ENCODE measurements at regions not wholly inside any gene's neighbourhood (a gene's known extent, or its start where the extent isn't known, plus 50 kb on each side); places are given as distances from the start of the nearest gene placed in this dataset.
A peak's percentile ranks its signal among the peaks of the same experiment; 100 is the strongest.
"Not testable (repeated sequence)": the region's sequence is repeated elsewhere in the genome, so short reads cannot be mapped to it uniquely, and the experiment has no call there.

DNA sequence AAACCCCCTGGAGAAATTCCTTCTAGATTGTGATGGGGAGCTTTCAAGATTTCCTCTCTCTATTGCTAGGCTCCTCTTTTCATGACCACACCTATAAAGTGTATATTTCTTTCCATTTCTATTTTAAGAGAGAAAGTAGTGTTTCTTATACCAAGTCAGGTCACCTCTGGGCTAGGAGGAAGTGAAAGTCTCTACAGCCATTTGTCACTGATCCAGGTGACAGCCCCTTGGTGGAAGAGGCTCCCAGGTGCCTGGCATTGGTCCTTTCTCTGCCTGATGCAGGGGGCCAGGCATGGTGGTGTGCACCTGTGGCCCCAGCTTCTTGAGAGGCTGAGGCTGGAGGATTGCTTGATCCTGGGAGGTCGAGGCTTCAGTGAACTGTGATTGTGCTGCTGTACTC, 64.7 kb downstream of the DHCR7 start:
- no peak for DNase-seq

DNA sequence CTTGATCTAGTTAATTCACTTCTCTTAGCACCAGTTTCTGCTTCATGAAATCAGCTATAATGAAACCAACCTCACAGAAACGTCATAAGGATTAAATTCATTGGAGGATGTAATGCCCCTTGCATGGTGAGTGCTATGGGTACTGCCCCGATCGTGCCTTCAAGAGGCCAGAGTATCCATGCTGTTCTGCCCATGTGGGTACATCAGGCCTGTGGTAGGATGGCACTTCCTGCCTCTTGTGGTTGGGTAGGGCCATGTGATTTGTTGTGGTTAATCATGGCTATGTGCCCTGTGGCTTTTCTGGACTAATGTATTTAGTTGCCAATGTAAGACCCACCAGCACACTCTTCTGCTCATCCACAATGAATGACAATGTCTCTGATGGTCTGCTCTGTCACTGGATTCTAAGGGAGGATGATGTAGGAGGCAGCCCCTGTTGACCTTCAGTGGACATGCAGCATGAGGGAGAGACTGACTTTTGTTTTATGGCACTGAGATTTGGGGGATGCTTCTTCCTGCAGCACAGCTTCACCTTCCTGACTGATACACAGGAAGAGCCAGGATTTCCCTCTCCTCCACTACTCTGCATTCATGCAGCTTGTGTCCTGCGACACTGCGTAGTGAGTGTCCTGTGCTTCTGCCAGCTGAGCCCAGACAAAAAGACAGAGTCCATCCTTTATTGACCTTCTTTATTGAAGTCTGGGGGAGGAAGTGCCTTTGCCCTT, 66.2 kb downstream of the DHCR7 start:
- DNase-seq, result no peak

DNA sequence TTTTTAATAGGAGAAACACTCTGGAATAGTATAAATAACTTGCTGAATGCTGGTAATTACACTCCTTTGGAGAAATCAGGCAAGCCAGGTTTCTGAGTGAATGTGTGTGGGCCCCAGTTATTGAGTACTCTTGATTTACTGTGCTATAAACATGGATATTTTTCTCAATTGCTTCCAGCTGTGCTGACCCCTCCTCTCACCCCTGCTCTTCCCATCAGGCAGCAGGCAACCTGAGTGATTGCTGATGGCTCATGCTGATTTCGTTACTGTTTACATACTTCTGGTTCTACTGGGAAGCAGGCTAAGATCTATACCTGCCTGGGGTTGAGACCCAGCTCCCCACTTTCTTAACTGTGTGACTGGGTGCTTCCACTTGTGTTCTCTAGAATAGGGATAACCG, 68.5 kb downstream of the DHCR7 start:
- DNase-seq, result no peak

DNA sequence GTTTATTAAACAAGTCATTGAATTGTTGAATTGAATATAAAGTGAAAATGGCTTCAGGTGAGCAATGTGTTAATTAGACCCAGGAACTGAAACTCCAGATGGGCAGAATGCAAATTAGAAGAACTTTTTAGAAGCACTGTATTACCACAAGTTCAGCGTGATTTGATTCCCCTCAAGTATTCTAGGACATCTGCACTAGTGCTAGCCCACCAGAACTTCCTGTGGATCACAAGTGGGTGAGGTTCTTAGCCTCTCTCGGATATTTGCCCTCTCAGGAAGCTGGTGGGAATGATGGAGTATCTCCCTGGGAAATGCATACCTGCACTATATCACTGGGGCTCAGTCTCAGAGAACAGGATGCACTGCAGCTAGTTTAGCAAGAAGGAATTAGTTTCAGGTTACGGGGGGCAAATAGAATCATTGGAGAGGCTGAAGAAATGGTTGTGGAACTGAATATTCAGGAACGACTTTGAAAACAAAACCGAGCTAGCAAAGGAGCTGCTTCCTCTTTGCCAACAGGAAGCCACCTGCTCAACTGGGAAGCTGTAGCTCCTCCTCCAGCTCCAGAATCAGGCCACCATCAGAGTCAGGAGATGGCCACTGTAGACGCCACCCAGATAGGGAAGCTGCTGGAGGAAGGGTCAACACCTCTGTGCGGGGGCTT, 74.3 kb downstream of the DHCR7 start:
- no peak for DNase-seq

DNA sequence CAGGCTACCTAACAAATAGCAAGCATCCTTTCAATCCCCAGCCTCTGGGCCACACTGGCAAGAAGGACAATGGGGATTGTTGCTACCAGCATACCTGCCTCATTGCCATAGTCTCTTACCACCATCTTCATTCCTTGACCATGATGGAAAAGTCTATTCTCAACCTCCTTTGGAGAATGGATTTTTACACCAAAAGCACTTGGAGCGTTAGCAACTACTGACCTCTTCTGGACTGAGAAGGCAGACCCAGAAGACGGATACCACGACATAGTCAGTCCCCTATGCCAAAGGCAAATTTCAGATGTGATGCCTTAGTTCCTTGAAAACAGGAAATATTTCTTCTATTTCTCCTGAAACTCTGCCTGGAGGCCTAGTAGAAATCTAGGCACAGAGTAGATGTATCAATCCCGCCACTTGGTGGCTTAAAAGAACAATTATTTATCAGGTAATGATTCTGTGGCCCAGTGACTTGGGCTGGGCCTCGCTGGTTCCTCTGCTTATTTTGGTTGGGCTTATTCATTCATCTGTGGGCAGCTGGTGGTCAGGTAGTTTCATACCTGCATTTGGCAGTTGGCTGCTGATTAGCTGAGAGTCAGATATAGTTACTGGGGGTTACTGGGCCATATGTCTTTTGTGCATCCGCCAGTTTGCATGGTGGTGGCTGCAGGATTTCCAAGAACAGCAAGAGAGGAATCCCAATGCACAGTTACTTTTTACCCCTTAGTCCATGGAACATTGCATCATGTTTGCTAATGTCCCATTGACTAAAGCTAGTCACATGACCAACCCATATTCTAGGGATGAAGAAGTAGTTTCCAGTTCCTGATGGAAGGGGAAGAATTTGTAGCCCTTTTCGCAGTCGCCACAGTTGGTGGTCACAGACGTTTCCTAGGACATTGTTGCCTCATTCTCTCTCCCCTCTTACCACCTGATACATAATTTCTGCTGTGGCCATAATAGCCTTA, 75.2 kb downstream of the DHCR7 start:
- no peak for DNase-seq

DNA sequence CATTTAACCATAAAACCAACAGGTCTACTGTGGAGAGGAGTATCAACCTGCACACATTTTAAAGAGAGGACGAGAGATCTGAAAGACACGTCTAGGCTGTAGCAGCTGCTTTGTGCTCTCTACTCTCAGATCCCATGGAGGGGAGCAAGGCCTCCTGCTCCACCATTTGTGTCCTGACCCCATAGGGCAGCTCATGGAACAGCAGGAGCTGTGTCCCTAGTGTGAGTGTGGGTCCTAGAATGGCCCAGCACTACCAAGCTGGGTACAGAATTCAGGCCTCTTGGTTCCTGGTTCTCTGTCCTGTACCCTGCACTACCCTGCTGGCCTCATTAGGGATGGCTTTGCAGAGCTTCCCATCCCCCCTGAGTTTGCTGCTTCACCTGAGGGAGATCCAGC, 76.5 kb downstream of the DHCR7 start:
- DNase-seq, result no peak

DNA sequence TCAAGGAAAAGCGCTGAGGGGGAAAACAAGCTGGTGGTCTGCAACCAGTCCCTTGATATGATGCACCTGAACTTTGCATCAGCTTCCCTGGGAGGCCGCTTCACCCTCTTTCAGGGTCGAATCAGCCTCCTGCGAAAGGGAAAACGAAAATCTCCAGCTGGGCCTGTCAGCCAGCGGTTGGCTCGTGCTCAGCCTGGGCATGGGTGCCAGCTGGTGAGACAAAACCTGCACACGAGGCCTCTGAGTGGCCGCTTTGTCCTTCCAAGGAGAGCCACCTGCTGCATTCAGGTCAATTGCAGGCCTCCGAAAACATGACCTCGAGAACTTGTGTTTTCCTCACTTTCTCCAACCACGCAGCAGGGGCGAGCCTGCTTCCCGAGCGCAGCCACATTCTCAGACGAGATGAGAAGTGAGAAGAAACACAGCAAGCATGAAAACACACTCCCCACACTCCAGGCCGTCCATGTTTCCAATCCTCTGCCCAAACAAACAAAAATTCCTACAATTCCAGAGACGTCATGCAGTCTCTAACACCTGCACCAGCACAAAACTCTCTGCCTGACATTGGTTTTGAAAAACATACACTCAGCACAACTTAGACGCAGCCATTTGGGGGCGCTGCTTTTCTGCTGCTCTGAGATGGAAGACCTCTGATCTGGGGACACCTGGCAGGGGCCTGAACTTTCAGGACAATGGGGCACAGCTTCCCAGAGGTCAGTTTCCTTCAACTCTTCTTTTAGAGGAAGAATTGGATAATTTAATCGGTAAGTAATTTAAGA, 77.1 kb downstream of the DHCR7 start:
- no peak for DNase-seq

DNA sequence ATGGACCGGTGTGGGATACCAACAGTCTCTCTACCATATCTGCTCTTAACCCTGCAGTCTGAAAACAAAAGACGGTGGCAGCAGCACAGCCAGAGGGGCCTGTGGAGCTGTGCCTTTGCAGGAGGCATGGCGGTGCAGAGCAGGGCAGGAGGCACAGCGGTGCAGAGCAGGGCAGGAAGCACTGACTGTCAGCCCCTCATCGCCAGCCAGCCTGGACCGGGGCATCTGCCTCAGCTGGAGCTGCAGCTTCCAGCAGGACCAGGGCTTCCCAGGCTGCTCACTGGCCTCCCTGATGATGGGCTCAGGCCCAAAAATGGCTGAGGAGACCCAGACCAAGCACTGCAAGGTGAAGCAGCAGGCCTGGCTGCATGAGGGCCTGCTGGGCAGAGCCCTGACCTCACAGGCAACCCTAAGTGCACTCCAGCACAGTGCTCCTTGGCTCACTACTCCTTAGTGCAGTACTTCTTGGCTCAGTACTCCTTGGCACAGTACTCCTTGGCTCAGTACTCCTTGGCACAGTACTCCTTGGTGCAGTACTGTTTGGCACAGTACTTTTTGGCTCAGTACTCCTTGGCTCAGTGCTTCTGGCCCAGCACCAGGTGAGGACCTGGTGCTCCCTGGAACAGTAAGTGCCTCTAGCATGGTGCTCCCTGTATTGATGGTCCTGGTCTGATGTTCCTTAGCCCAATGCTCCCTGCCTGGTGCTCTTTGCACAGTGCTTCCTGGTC, 78.0 kb downstream of the DHCR7 start:
- no peak for DNase-seq

DNA sequence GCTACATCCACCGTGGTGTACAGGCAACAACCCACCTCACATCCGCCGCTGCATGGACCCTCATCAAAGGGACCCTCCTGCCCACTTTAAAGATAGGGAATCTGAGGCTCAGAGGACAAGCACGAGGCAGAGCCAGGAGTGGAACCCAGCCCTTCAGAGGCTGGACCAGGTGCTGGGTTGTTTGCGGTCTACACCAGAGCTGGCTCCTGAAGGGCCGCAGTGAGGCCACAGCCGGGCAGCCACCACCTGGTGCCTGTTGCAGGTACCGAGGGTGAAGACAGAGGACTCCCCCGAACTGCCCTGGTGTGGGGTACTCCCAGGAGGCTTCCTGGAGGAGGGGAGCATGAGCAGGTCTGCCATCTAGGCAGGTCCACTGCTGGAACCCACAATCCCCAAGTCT, 78.8 kb downstream of the DHCR7 start:
- no peak for DNase-seq

DNA sequence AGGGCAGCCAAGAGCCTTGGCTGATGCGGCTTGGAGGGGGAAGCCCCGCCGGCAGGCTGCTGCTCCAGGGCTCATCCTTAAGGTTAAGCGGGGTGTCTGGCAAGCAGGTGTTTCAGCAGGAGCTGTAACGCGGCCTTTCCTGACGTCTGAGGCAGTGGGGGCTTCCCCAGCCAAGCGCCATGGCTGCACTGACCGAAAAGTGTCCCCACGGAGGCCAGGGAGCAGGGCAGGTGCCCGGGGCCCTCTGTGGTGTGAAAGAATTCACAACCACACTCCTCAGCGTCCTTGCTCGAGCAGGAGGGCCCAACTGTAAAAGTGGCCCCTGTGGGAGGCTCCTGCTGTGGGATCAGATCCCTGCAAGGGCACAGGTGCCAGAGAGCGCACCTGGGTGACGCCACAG, 79.2 kb downstream of the DHCR7 start:
- DNase-seq, result no peak

DNA sequence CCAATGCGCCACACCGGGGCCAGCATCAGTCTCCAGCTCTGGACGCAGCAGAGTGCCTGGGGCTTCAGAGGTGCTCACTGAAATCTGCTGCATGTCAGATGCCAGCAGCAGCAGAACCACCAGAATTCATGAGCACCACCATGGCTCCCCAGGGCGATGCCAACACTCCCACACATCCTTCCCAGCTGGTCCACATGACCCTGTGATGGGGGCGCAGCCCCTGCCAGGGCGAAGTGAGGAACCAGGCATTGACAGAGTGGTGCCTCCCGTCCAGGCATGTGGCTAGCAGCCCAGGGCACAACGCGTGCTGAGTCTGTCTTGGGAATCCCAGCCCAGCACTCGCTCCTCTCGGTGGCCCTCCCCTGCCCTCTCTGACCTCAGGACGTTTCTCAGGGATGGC, 80.4 kb downstream of the DHCR7 start:
- no peak for DNase-seq

DNA sequence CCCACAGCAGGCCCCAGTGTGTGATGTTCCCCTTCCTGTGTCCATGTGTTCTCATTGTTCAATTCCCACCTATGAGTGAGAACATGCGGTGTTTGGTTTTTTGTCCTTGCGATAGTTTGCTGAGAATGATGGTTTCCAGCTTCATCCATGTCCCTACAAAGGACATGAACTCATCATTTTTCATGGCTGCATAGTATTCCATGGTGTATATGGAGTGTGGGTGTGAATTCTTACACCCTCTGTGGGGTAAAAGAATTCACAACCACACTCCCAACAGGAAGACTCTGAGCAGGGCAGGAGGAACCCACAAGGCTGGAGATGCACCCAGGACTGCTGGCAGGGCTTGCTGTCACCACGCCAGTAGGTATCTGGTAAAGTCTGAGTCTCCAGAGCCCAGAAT, 80.9 kb downstream of the DHCR7 start:
- DNase-seq, result not testable (repeated sequence)

DNA sequence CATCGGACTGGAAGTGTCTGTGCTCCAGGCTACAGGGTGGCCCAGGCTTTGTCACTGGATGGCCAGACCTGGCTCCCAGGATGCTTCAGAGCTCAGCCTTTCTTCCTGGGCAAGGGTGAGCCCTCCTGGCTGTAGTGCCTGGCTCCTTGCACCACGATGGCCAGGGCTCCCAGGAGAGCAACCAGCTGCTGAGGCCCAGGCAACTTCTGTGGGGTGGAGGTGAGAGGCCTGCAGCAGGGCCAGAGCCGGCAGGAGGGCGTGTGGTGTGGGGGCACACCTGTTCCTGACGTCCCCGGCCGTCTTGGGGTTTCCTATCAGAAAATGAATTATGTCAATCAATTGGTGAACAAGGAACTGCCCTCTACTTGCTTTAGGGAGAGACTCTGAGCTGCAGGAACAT, 82.1 kb downstream of the DHCR7 start:
- no peak for DNase-seq

DNA sequence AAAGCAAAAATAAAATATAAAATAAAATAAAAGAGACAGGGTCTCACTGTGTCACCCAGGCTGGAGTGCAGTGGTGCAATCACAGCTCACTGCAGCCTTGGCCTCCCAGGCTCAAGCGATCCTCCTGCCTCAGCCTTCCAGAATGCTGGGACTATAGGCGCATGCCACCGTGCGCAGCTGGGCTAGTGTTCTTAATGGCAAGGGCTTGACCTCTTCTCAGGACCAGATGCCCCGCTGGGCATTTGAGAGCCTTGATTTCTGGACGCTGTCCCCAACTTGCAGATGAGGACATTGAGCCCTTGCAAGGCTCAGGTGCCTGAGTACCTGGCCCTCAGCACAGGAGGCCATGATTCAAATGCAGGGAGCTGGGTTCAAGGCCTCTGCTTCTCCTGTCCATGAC, 82.6 kb downstream of the DHCR7 start:
- no peak for DNase-seq

DNA sequence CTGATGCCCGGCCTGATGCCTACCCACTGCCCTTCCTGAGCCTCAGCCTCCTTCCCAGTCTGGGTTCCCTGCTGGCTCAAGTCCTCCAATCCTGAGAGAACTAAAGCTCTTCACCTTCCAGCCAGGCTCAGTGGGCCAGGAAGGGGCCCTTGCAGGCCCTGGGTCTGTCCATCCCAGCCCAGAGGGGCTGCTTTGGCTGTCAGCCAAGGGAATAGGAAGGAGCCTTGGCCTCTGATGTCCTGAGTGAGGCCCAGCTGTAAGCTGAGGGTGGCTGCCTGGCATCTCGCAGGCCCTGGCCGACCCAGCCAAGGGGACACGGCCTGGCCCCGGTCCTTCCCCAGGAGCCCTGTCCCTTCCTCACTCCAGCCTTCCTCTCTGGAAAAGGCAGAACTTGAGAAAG, 83.4 kb downstream of the DHCR7 start:
- DNase-seq, result no peak

DNA sequence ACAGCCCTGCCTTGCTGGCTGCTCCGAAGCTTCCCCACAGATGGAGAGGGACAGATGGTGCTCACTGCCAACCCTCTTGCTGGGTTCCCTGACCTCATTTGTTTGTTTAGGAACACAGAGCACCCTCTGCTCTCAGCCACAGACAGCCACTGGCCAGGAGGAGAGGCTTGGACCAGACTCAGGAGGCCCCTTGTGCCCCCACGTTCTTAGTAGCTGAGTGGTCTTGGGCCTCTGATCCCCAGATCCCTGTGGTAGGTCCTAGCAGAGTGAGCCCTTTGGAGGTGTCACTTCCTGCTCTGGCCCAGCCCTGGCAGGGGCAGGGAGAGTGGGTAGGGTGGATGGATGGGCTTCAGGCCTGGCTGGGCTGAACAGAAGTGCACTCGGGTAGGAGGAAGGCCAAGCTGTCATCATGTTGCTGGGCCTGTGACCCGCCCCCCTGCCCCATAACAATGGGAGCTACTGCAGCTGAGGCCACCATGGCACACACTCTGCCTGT, 84.0 kb downstream of the DHCR7 start:
- DNase-seq, result peak; percentile 87

DNA sequence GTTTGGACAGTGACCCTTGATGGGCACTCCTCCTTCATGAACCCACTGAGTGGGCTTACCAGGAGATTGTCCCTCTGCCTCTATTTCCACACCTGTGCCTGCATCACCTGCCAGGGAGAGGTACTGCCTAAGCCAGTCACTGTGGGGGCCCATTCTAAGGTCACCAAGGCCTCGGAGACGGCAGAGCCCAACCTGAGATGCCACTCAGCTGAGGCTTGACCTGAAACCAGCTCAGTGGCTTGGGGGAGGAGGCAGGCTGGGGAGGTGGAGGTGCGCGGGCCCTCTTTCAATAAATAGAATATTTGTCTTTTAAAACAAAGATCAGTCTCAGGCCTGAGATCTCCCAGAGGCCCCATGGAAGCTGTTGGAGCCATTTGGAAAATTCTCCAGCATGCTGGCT, 84.5 kb downstream of the DHCR7 start:
- DNase-seq, result no peak

DNA sequence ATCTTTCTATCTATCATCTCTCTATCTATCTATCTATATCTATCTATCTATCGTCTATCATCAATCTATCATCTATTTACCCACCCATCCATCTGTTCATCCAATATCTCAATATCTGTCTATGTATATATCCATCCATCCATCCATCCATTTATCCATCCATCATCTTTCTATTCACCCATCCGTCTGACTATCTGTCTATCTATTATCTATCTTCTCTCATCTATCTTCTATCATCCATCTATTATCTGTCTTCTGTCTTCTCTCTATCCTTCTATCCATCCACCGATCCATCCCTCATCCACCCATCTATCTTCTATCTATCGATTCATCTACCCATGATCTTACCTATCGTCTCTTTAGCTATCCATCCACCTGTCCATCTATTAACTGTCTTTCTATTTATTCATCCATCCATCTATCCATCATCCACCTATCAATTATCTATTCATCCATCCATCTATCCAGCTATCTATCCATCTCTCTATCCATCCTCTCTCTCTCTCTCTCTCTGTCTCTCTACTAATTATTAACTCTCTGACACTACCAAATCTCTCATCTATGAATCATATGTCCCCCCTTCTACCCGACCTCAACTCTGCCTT, 89.1 kb downstream of the DHCR7 start:
- DNase-seq, result no peak

DNA sequence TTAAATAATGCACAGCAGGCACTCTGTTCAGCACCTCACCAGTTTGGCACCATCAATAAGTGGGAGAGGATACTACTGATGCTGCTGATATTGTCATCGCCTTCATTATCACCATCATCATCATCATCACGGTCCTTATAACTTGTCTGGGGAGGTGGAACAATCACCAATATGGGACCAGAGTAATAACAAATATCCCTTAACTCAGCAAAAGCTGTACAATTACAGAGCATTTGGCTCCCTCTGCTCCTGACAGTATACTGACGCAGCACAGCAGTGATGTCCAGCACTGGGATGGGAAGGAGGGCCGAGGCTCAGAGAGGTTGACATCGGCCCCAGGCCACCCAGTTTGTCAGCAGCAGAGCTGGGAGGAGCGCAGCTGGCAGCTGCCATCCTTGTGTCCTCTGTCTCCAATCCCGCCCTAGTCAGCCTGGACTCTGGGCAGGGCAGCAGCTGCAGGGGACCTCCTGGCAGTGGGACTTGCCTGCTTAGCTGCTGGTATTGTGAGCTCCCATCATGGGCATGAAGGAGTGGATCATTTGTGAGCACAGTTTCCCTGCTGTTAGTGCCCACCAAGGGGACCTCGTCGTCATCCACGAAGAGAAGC, 90.0 kb downstream of the DHCR7 start:
- DNase-seq, result no peak

DNA sequence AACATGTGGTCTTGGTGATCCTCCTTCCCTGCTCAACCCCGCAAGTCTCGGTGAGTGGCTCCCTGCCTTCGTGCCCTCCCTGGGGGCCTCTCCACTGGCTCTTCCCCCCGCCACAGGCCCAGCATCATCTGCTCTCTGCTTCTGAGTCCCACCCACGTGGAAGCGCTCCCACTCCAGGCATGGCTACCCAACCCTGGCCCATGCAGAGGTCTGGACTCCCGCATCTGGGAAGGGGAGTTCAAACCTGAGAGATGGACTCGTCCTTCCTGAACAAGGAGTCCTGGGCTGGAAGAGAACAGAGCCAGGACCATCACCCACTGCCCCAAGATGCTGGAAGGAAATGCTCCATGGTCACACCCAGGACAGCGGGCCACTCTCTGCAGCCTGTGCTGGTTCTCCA, 90.8 kb downstream of the DHCR7 start:
- DNase-seq, result no peak

DNA sequence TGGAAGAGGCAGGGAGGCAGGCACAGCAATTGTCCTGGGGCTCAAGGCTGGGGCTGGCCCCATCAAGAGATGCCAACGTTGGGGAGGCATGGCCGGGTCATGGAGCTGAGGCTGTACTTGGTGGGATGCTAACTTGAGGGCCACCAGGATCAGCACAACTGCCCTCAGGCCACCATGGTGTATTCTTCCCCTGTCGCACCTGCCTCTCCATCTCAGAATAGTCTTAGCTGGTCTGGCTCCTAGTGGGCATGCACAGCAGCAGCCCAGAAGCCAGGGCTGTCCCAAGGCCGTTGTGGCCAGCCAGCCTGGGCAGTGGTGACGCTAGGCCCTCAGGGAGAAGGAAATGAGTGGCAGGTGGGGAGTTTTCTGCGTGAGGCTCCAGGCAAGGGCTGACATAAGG, 91.3 kb downstream of the DHCR7 start:
- DNase-seq, result no peak
